Fibroblast of lung (primary cell): ENCODE measurements at regions not wholly inside any gene's neighbourhood (a gene's known extent, or its start where the extent isn't known, plus 50 kb on each side); places are given as distances from the start of the nearest gene placed in this dataset.

Source experiments
- DNase-seq, 2 donors: peaks; one replicate each; pipeline versions ENCODE4 v3.0.0 to v3.0.0-alpha.2; 2010; ENCODE audit warnings: low read depth in 2 of 2
- H2AFZ ChIP-seq: 2 replicates; pipeline ENCODE4 v1.5.1; 2012; ENCODE audit warnings: low read length, control low read depth, inconsistent platforms
- H3K27ac ChIP-seq: 2 replicates; pipeline ENCODE4 v1.5.1; 2011; ENCODE audit warnings: low read length, control low read depth; ENCODE audit not compliant: insufficient read depth
- H3K27me3 ChIP-seq: 2 replicates; pipeline ENCODE4 v1.5.1; 2011; ENCODE audit warnings: mild to moderate bottlenecking, low read length; ENCODE audit not compliant: control insufficient read depth, insufficient read depth
- H3K36me3 ChIP-seq: 2 replicates; pipeline ENCODE4 v1.5.1; 2011; ENCODE audit warnings: low read length; ENCODE audit not compliant: control insufficient read depth, insufficient read depth
- H3K4me1 ChIP-seq: 2 replicates; pipeline ENCODE4 v1.5.1; 2011; ENCODE audit warnings: low read length; ENCODE audit not compliant: control insufficient read depth, insufficient read depth; ENCODE audit errors: extremely low read depth
- H3K4me2 ChIP-seq: 2 replicates; pipeline ENCODE4 v1.5.1; 2011; ENCODE audit warnings: low read length, control low read depth; ENCODE audit not compliant: insufficient read depth; ENCODE audit errors: extremely low read depth
- H3K4me3 ChIP-seq, 4 experiments: fragments of 200-600 bp in 1 of 4; sonication (generic) in 1 of 4; replicated peaks in 1 of 4; 2 replicates each; pipeline ENCODE4 v1.5.1; 2011 to 2016; ENCODE audit warnings: low read length in 4 of 4, low read depth in 3 of 4, mild to moderate bottlenecking in 3 of 4, control low read depth in 2 of 4, inconsistent platforms in 1 of 4, mixed read lengths in 1 of 4; ENCODE audit not compliant: insufficient read depth in 1 of 4; ENCODE audit errors: control extremely low read depth in 1 of 4
- H3K79me2 ChIP-seq: 2 replicates; pipeline ENCODE4 v1.5.1; 2012; ENCODE audit warnings: mild to moderate bottlenecking, low read length, inconsistent platforms; ENCODE audit not compliant: control insufficient read depth, insufficient read depth
- H3K9ac ChIP-seq: 2 replicates; pipeline ENCODE4 v1.5.1; 2011; ENCODE audit warnings: mild to moderate bottlenecking, low read length, control low read depth; ENCODE audit not compliant: insufficient read depth
- H3K9me3 ChIP-seq: 2 replicates; pipeline ENCODE4 v1.5.1; 2012; ENCODE audit warnings: low read depth, low read length; ENCODE audit not compliant: control insufficient read depth, insufficient read depth
- H4K20me1 ChIP-seq: 2 replicates; pipeline ENCODE4 v1.5.1; 2011; ENCODE audit warnings: low read length; ENCODE audit not compliant: control insufficient read depth, insufficient read depth; ENCODE audit errors: extremely low read depth
- EZH2 ChIP-seq: IDR thresholded peaks from 2 replicates; pipeline ENCODE4 v1.5.1; 2012; ENCODE audit warnings: low read length, control low read depth, mild to moderate bottlenecking; ENCODE audit errors: missing control alignments
- TF ChIP-seq, protein P1 (sequence below), 2 donors: IDR thresholded peaks in 1 of 2; conservative IDR thresholded peaks in 1 of 2; 1 replicate in 1 of 2; 2 replicates in 1 of 2; pipeline ENCODE4 v1.5.1; 2011 to 2012; ENCODE audit warnings: low read length in 2 of 2, control low read depth in 1 of 2, inconsistent platforms in 1 of 2, low read depth in 1 of 2, mild to moderate bottlenecking in 1 of 2

- H3K27ac ChIP-seq: no peak overlapping the region
- DNase-seq: no peak
- H3K79me2 ChIP-seq: no peaks in the 10 kb centered on the region
- TF ChIP-seq EZH2: no peak
- TF ChIP-seq, protein P1, sequence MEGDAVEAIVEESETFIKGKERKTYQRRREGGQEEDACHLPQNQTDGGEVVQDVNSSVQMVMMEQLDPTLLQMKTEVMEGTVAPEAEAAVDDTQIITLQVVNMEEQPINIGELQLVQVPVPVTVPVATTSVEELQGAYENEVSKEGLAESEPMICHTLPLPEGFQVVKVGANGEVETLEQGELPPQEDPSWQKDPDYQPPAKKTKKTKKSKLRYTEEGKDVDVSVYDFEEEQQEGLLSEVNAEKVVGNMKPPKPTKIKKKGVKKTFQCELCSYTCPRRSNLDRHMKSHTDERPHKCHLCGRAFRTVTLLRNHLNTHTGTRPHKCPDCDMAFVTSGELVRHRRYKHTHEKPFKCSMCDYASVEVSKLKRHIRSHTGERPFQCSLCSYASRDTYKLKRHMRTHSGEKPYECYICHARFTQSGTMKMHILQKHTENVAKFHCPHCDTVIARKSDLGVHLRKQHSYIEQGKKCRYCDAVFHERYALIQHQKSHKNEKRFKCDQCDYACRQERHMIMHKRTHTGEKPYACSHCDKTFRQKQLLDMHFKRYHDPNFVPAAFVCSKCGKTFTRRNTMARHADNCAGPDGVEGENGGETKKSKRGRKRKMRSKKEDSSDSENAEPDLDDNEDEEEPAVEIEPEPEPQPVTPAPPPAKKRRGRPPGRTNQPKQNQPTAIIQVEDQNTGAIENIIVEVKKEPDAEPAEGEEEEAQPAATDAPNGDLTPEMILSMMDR (conservative IDR thresholded peaks at IDR 0.05 in 1 of 2, IDR thresholded peaks at IDR 0.05 in 1 of 2; ENCODE audit: low read depth in 1 of 2, low read length in 2 of 2): no peak
- H3K4me2 ChIP-seq: no peak overlapping the region
- no peak overlapping the region for H3K4me3 ChIP-seq
- no peak overlapping the region for H2AFZ ChIP-seq
- H4K20me1 ChIP-seq: no peaks in the 10 kb centered on the region
- no peak overlapping the region for H3K9ac ChIP-seq
- H3K27me3 ChIP-seq: no peaks in the 10 kb centered on the region
- no peaks in the 10 kb centered on the region for H3K9me3 ChIP-seq
- H3K36me3 ChIP-seq: no peaks in the 10 kb centered on the region
- no peaks in the 10 kb centered on the region for H3K4me1 ChIP-seq
Measured at GRCh38 chr4:163592212-163592611, 97.7 kb downstream of the TMA16 start.

DNA sequence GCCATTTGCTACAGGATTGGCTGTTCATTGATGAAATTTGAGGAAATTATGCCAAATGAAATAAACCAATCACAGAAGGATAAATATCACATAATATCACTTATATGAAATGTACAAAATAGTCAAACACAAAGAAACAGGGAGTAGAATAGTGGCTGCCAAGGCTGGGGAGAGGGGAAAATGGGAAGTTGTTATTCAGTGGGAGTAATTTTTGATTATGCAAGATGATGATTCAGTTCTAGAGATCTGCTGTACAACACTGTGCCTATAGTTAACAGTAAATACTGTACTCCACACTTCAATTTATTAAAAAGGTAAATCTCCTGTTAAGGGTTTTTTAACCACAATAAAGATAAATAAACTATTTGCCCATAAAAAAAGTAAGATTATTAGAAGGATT lies 101.1 kb downstream of the TMA16 start:
- Histone ChIP-seq H4K20me1 (no peaks in the 10 kb centered on the region), H3K4me3 (no peak overlapping the region), H3K4me1 (no peaks in the 10 kb centered on the region), H3K9ac (no peak overlapping the region), H3K27me3 (no peaks in the 10 kb centered on the region), H3K36me3 (no peaks in the 10 kb centered on the region), H3K4me2 (no peak overlapping the region), H3K79me2 (no peaks in the 10 kb centered on the region), H3K27ac (no peak overlapping the region), H3K9me3 (no peaks in the 10 kb centered on the region), H2AFZ (no peak overlapping the region)
- TF ChIP-seq, protein P1 (conservative IDR thresholded peaks at IDR 0.05 in 1 of 2, IDR thresholded peaks at IDR 0.05 in 1 of 2; ENCODE audit: low read depth in 1 of 2, low read length in 2 of 2): no peak
- TF ChIP-seq EZH2: no peak
- no peak for DNase-seq

- no peak overlapping the region for H2AFZ ChIP-seq
- H3K4me1 ChIP-seq: no peaks in the 10 kb centered on the region
- no peak overlapping the region for H3K4me2 ChIP-seq
- H3K4me3 ChIP-seq: no peak overlapping the region
- no peak for DNase-seq
- H4K20me1 ChIP-seq: no peaks in the 10 kb centered on the region
- H3K27ac ChIP-seq: no peak overlapping the region
- no peaks in the 10 kb centered on the region for H3K9me3 ChIP-seq
- H3K9ac ChIP-seq: no peak overlapping the region
- H3K36me3 ChIP-seq: no peaks in the 10 kb centered on the region
- H3K27me3 ChIP-seq: no peaks in the 10 kb centered on the region
- TF ChIP-seq EZH2: no peak
- TF ChIP-seq, protein P1 (conservative IDR thresholded peaks at IDR 0.05 in 1 of 2, IDR thresholded peaks at IDR 0.05 in 1 of 2; ENCODE audit: low read depth in 1 of 2, low read length in 2 of 2): no peak
- H3K79me2 ChIP-seq: no peaks in the 10 kb centered on the region
Measured at GRCh38 chr4:163598028-163598427, 103.5 kb downstream of the TMA16 start.
